ENCODE measurements at regions not wholly inside any gene's neighbourhood (a gene's known extent, or its start where the extent isn't known, plus 50 kb on each side); places are given as distances from the start of the nearest gene placed in this dataset.

GRCh38 chrX:20477836-20478524 lies 211.3 kb upstream of the RPS6KA3 start:
- DNase-seq (ENCODE audit: low read depth in 2 of 2) = no peak

GRCh38 chrX:20477219-20477618 lies 210.5 kb upstream of the RPS6KA3 start:
- DNase-seq (ENCODE audit: low read depth in 2 of 2) = no peak

GRCh38 chrX:20472620-20473258 lies 206.0 kb upstream of the RPS6KA3 start:
- no peak for DNase-seq (ENCODE audit: low read depth in 2 of 2)

GRCh38 chrX:20472148-20472547 lies 205.4 kb upstream of the RPS6KA3 start:
- no peak for DNase-seq (ENCODE audit: low read depth in 2 of 2)

GRCh38 chrX:20471483-20471882 lies 204.8 kb upstream of the RPS6KA3 start:
- DNase-seq (ENCODE audit: low read depth in 2 of 2) = no peak

- DNase-seq (ENCODE audit: low read depth in 2 of 2) = no peak
Measured at GRCh38 chrX:20463296-20464075, 196.8 kb upstream of the RPS6KA3 start.

- DNase-seq (ENCODE audit: low read depth in 2 of 2) = no peak
Measured at GRCh38 chrX:20461576-20461975, 194.9 kb upstream of the RPS6KA3 start.

GRCh38 chrX:20461002-20461401 lies 194.3 kb upstream of the RPS6KA3 start:
- DNase-seq (ENCODE audit: low read depth in 2 of 2) = no peak

GRCh38 chrX:20459410-20460350 lies 193.0 kb upstream of the RPS6KA3 start:
- DNase-seq (ENCODE audit: low read depth in 2 of 2) = no peak

- DNase-seq (ENCODE audit: low read depth in 2 of 2) = no peak
Measured at GRCh38 chrX:20456971-20457370, 190.3 kb upstream of the RPS6KA3 start.

- no peak for DNase-seq (ENCODE audit: low read depth in 2 of 2)
Measured at GRCh38 chrX:20455001-20455400, 188.3 kb upstream of the RPS6KA3 start.

GRCh38 chrX:20454117-20454516 lies 187.4 kb upstream of the RPS6KA3 start:
- DNase-seq (ENCODE audit: low read depth in 2 of 2) = no peak

GRCh38 chrX:20452487-20452886 lies 185.8 kb upstream of the RPS6KA3 start:
- no peak for DNase-seq (ENCODE audit: low read depth in 2 of 2)

- DNase-seq (ENCODE audit: low read depth in 2 of 2) = no peak
Measured at GRCh38 chrX:20451929-20452328, 185.2 kb upstream of the RPS6KA3 start.

GRCh38 chrX:20445109-20445508 lies 178.4 kb upstream of the RPS6KA3 start:
- no peak for DNase-seq (ENCODE audit: low read depth in 2 of 2)

- DNase-seq (ENCODE audit: low read depth in 2 of 2) = peak; percentile 32 to 37
Measured at GRCh38 chrX:20442597-20442996, 175.9 kb upstream of the RPS6KA3 start.

GRCh38 chrX:20441123-20441522 lies 174.4 kb upstream of the RPS6KA3 start:
- no peak for DNase-seq (ENCODE audit: low read depth in 2 of 2)

GRCh38 chrX:20438871-20439526 lies 172.3 kb upstream of the RPS6KA3 start:
- DNase-seq (ENCODE audit: low read depth in 2 of 2) = no peak

- no peak for DNase-seq (ENCODE audit: low read depth in 2 of 2)
Measured at GRCh38 chrX:20437683-20438082, 171.0 kb upstream of the RPS6KA3 start.

- no peak for DNase-seq (ENCODE audit: low read depth in 2 of 2)
Measured at GRCh38 chrX:20435913-20436312, 169.2 kb upstream of the RPS6KA3 start.

GRCh38 chrX:20434986-20435385 lies 168.3 kb upstream of the RPS6KA3 start:
- DNase-seq (ENCODE audit: low read depth in 2 of 2) = no peak

All from fibroblast of skin of left quadriceps (primary cell).